ENCODE measurements at regions not wholly inside any gene's neighbourhood (a gene's known extent, or its start where the extent isn't known, plus 50 kb on each side); places are given as distances from the start of the nearest gene placed in this dataset.

DNA sequence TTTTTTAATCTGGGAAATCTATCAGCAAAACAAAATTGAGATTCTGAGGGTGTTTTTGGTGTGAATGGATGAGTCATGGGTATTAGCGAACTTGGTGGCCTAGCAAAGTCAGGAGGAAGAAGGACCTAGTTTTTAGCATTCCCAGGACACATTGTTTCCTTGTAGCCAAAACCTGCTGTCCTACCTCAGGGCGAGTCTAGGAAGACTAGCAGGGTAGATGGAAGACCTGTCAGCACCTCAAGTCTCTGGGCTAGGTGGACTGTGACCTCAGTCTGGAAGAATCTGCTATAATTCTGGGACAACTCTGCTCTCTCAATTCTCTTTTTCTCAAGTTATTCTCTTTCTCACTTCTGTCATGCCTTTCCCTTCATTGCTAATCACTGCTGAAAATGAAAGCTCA is 1399.3 kb upstream of the LRRTM1 start:
- no peak for DNase-seq (ENCODE audit: low spot score)

DNA sequence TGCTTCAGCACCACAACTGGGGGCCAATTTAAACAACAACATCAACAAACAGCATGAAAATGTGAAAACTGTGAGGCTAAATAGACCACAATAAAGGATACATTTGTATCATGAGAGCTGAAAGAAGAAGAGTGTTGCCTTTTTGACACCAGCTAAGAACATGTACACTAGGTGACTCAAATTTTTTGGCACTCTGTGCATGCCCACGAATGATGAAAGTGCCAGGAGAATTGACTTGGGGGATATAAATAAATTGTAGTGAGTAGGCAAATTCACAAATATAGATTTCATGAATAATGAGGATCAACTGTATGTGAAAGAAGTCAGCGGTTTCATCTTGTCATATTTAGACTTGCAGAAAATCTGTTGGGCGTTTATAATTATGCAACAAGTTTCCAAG is 1388.0 kb upstream of the LRRTM1 start:
- DNase-seq (ENCODE audit: low spot score): peak; percentile 35

DNA sequence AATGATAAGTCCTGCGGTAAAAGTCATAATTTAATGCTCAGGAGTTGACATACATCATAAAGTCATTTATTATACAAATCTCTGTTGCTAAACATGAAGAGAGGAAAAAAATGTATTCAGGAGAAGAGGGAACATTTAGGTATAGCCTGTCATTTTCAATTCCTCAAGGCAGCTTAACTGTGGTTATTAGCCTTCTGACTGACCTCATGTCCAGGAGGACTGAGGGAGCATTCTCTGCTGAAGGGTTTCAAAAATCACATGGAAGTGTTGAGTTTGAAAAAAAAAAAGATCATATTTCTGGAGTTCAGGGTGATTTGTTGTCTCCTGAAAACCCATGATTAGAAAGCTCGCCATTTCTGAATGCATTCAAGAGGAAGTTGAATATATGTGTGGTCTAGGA is 1371.1 kb upstream of the LRRTM1 start:
- no peak for DNase-seq (ENCODE audit: low spot score)

DNA sequence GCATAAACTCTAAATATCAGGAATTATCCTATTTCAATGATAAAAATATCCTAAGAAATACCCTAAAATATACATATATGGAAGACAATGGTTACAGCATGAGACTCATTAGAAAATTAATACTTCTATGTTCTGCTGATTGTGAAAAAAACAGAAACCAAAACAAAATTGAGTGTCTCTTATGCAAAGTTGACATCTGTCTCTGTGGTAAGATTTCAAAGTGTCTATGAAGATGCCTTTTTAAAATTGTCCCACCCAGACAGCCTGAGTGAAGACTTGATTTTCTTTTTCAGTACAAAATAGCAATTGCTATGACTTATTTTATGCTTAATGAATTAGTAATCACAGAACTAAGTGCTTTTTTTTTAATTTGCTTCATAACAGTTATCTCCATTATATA is 1368.4 kb upstream of the LRRTM1 start:
- DNase-seq (ENCODE audit: low spot score): no peak

DNA sequence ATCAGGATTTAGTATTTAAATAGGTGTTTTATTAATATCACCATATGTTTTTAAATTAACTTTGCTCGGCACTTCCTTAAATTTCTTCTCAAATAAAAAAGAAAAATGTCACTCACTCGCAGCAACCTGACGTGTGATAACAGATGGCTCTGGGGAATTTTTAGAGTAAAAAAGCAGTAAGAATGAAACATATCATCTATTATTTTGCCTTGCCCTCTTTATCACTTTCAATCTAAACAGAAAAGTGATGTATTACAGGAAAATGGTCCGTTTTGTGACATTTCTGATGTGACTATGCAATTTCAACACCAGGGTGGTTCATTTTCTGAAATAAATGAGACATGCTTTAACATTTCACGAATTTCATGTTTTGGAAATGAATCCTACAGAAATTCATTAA is 1368.0 kb upstream of the LRRTM1 start:
- no peak for DNase-seq (ENCODE audit: low spot score)

DNA sequence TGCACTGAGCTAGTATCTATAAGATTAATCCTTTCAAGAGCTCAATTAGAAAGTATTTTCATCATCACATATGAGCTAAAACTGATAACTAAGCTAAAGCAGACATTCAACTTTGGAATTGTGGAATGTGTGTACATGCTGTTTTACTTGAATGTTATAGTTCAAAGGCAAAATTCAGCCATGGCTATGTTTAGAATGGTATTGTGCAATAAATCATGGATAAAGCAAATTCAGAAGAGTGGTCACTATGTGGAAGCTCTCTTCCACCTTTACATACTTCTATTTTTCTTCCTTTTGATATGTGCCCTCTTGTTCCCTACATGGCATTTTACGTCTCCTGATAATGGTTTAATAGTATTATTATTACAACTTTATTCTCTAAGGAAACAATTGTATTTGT is 1366.3 kb upstream of the LRRTM1 start:
- no peak for DNase-seq (ENCODE audit: low spot score)

DNA sequence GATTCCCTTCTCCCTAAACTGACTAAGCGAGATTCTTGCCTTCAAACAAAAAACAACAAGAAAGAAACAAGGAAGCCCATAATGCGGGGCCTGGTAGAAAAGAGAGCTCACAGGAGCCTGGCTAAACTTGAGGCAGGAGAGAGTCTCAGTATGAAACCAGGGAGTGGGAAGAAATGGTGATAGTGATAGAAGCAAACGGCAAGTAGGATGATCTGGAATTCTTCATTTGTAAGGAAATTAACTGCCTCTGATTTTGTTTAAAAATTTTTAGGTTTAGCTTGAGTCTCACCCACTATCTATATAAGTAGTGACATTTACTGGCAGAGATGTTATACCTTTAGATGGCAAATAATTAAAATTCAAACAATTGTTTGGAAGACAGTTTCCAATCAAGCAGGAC is 1356.5 kb upstream of the LRRTM1 start:
- no peak for DNase-seq (ENCODE audit: low spot score)

DNA sequence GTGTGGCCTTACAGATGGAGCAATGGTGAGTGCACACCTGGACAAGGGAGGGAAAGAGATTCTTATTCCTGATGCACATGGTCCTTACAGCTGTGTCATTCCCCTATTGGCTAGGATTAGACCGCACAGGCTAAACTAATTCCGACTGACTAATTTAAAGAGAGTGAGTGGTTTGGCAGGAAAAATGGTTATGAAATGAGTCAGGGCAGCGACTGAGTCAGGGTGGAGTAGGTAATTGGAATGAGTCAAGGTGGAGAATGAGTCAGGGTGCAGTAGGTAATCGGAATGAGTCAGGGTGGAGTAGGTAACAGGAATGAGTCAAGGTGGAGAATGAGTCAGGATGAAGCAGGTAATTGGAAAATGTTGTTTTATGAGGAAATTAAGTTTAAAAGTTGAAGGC is 1353.7 kb upstream of the LRRTM1 start:
- peak; percentile 74 for DNase-seq (ENCODE audit: low spot score)

DNA sequence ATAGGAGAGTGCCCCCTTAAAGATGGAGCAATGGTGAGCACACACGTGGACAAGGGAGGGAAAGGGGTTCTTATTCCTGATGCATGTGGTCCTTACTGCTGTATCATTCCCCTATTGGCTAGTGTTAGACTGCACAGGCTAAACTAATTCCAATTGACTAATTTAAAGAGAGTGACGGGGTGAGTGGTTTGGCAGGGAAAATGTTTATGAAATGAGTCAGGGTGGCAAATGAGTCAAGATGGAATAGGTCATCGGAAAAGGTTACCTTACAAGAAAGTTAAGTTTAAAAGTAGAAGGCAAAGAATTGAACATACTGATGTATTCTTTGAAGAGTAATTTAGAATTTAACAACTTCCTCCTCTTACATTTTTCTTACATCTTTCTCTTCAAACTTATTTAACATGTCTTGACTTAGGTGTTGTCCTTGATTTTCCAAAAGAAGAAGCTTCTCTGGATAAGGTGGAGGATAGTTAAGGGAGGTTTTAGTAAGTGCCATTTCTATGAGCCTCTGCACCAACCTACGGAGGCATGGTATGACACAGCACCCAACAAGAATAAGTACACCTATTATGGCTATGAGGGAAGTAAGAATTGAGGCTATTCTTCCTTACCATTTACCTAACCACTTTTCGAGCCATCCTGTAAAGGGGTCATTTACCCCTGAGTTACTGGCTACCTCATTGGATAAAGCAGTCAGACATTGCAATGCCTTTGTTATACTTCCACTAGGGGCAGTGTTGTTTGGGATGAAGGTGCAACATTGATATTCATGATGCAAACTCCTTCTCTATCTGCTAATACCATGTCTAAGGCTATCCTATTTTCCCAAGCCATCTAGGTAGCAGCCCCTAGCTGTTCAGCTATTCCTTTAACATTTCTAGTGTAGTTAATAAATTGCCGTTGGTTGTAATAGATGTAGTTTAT is 1345.8 kb upstream of the LRRTM1 start:
- no peak for DNase-seq (ENCODE audit: low spot score)

DNA sequence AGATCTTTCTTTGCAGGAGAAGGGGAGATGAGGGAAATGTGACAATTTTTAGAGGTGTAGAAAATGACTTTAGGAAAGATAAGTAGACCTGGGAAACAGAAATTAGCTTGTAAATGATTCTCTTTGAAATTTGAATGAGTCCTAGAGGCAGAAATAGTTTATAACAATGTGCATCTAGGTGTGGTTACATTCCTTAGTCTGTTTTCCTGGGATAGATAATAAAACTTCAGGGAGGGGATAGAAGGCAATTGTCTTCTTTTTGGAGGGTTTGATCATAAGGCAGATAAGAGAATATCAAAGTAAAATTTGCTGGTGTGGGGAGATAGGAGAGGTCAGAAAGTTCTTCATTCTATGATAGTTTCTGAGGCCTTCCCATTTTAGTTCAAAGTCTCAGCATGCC is 1344.3 kb upstream of the LRRTM1 start:
- no peak for DNase-seq (ENCODE audit: low spot score)

DNA sequence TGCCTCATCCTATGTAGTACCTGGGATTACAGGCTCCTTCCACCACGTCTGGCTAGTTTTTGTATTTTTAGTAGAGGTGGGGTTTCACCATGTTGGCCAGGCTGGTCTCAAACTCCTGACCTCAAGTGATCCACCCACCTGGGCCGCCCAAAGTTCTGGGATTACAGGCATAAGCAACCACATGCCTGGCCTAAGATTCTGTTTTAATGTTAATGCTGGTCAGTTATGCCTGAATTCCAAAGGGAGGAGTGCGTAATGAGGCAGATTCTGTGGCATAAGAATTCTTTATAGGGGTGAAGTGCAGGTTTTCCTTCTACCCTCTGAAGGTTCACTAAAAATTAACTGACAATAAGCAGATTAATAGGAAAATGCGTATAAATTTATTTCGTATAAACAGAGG is 1343.8 kb upstream of the LRRTM1 start:
- DNase-seq (ENCODE audit: low spot score): no peak

DNA sequence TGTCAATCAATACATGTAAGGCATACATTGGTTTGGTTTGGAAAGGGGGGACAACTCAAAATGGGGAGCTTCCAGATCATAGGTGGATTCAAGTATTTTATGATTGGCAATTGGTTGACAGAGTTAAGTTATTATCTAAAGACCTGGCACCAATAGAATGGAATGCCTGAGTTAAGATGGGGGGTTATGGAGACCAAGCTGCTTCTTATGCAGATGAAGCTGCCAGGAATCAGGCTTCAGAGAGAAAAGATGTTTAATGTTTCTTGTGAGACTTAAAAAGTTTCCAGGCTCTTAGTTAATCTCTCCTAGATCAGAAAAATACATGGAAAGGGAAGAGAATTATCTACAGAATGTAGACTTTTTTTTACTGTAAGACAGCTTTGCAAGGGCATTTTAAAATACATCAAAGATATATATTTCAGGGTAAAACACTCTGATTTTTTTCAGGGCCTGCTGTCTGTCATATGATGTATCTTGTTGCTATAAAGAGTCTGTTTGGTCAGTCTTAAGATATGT is 1343.2 kb upstream of the LRRTM1 start:
- DNase-seq (ENCODE audit: low spot score): no peak

DNA sequence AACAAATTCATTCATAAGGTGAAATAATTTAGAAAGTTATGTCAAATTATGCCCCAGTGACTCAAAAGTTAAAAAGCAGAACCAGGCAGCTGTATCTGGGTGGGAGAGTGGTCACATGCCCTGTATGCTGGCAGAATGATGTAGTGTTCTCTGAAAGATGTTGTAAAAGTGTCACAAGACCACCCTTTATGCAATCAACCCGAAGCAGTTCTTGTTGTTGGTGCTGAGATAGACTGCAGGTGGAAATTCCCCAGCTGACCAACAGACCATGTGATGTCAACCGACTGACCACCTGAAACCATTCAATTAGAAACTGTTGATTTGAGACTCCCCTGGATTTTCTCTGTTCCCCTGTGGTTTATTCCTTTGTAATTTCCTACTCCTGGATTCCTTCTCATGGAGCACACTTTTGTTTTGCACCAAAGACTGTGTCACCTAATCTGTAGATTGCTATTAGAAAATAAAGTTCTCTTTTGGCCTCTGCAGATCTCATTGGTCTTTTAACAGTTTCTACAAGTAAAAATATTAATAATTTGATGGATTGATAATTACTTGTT is 1341.3 kb upstream of the LRRTM1 start:
- no peak for DNase-seq (ENCODE audit: low spot score)

DNA sequence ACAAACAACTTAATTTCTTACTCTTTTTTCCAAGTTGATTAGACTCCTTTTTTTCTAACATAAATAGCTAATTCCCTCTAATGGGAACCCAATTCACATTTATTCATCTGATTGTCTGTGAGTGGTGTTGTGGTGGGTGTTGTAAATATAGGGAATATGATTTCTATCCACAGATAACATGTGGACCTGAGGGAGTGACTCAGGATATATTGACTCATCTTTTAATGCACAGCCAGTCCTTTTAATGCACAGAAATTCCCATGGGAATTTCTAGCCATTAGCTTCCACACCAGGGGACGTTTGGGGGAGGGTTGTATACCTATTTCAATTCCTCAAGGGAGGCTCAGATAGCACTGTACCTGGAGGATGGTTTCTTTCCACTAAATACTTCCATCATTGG is 1339.6 kb upstream of the LRRTM1 start:
- DNase-seq (ENCODE audit: low spot score): no peak

DNA sequence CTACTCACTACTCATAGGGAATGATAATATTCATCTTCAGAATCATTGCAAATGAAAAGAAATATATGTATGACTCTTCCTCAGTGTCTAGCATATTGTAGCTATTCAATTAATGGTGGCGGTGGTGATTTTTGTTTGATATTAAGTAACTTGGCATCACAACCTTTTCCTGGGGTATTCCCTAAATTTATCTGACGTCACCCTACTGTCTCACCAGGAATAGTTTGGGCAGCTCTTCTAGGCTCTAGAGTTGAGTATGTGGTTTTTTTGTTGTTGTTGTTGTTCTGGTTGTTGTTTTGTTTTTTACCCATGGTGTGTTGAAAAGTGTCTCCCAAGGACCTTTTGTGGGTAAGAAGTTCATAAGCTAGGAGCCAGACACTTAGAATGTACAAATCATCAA is 1320.3 kb upstream of the LRRTM1 start:
- no peak for DNase-seq (ENCODE audit: low spot score)

DNA sequence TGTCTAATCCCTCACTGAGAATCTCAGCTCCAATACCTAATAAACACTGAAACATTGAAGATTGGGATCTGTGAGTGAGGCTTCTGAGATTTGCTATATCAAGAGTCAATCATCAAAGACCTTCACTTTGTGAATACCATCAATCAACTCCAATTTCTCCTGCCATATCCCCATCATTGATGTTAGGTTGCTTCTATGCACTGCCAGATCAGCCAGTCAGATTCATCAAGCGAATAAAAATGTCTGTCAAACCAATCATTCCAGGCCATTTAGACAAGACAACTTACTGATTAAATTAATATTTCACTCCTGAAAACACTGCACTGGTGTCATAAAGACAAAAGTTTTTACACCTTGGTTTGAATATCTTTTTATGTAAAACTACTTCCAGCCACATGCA is 1295.5 kb upstream of the LRRTM1 start:
- DNase-seq (ENCODE audit: low spot score): no peak

DNA sequence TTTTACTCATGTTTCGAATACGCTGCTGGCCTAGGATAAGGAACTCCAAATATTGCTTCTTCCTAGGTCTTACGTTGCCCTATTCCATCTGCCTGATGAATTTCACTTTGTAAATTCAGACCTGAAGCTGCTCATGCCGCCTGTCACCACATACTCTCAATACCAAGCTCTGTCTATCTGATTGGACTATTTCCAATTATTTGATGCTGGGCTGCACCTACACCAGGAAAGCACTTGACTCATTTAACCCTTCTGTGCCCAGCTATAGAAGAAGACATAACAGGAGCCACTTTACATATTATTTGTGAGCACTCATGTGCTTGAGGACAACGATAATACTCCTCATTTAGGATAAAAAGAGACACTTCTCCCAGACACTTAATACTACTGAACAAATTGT is 1293.9 kb upstream of the LRRTM1 start:
- no peak for DNase-seq (ENCODE audit: low spot score)

DNA sequence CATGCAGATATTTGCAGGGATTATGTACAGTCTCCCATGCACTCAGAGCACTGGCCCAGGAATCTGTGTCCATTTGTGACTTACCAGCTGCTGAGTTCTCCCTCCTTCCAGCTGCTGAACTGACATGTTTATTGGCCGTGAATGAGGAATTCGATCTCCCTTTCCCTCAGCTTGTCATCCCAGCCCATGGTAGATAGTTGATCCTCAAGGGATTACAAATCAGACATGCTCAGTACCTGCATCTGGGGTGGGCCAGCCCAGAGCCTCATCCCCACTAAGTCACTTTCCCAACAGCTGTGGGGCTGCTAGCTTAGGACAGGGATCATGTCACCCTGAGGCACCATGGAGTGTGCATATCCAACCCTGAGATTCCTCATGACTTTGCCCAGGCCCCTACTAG is 1284.9 kb upstream of the LRRTM1 start:
- DNase-seq (ENCODE audit: low spot score): no peak

DNA sequence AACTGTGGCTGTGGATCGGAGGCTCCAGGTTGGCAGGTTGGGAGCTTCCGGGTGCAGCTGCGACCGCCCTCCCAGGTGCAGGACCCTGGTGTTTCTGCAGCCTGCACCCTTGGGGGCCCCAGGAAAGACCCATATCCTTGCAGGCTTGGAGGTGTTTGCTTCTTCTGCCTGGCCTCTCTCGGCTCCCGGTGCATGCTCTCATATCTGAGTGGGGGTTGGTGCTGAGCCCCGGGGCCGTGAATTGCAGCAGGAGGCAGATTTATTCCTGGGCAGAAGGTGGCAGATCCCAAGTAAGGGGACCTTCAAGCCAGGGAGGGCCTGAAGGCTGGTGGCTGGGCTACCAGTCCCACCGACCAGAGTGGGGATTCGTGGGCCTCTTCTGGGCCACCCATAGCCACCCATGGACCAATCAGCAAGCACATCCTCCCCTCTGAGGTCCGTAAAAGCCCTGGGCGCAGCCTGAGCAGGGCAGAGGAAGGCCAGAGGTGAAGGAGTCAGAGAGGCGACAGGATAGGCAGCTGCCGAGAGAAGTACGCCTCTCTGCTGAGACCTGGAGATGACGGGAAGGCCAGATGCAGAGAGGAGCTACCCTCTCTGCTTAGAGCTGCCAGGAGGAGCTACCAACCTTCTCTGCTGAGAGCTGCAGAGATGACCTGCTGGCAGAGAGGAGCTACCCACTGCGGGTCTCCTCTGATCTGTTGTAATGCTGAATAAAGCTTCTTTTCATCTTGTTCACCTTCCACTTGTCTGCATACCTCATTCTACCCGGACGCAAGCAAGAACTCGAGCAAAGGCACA is 1279.0 kb upstream of the LRRTM1 start:
- DNase-seq (ENCODE audit: low spot score): no peak

DNA sequence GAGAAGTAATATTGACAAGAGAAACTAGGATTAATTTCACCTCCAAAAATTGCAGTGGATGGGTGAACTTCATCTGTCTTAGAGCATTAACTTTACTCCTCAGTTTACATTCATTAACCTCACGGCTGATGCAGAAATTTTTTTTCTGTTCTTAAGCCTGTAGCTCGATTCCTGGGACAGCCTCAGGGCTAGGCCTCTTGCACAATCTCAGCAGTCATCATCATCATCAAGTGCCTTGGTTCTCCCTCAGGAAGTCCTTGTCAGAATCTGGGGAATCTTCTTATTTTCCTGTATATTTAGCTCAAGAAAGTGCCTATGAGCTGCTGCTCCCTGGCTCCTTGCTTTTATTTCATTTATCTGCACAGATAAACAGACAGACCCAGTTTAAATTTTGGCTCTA is 1272.2 kb upstream of the LRRTM1 start:
- DNase-seq (ENCODE audit: low spot score): no peak

DNA sequence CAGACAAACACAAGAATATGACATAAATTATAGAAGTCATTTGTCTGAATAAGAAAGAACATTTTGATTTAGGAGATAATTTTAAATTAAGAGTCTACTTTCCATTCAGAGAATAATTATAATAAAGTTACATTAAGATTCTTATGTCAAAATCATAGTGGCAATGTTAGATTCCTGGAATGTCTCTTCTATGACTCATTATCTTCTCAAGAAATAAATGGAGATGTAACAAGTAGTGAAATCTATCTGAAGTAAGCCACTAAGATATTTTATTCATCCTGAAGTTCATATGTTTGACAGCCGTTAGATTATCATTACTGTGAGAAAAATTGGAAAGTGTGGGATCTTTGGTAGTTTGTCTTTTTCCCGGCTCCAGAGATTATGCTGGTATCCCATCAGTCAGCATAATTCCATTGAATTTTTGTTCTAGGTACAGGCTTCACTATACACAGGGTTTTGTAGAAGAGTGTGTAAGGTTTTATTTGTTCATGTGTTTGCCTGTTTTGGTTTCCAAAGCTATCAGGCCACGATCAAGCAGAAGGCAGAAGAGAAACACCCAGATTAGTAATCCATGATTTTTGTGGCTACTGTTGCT is 1246.6 kb upstream of the LRRTM1 start:
- no peak for DNase-seq (ENCODE audit: low spot score)

DNA sequence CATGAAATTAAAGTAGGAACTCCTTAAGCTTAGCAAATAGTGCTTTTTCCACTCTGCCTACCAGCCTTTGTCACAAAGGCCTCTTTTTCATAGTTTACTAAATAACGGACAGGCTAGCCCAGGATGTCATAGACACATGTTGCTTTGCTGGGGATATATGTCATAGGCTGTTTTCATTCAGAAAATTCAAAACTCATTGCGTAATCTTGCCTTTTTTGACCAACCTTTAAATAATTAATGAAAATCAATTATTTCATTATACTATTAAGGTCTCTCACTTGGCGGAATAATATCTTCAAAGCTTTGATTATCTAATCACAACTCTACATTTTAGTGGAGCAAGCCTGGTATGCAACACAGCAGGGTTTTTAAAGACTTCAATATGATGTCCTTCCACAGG is 1245.7 kb upstream of the LRRTM1 start:
- no peak for DNase-seq (ENCODE audit: low spot score)

Measured in putamen (tissue), 1 donor.